SH-SY5Y (cell line): ENCODE measurements at regions not wholly inside any gene's neighbourhood (a gene's known extent, or its start where the extent isn't known, plus 50 kb on each side); places are given as distances from the start of the nearest gene placed in this dataset.

Experiments
- GATA2 ChIP-seq: IDR thresholded peaks from 2 replicates; pipeline ENCODE4 v1.6.1; 2011; ENCODE audit warnings: mild to moderate bottlenecking, low read depth, low read length
- GATA3 ChIP-seq: IDR thresholded peaks from 2 replicates; pipeline ENCODE4 v1.6.1; 2011; ENCODE audit warnings: low read depth, mild to moderate bottlenecking, low read length, moderate library complexity

- no peak for TF ChIP-seq GATA2
- TF ChIP-seq GATA3: no peak
These were observed 91.9 kb upstream of the ERRFI1 start for GRCh38 chr1:8118031-8118451.
